Keratinocyte (primary cell): ENCODE measurements at regions not wholly inside any gene's neighbourhood (a gene's known extent, or its start where the extent isn't known, plus 50 kb on each side); places are given as distances from the start of the nearest gene placed in this dataset.

ENCODE experiments used
- DNase-seq: peaks from one replicate; pipeline ENCODE4 v3.0.0-alpha.2; 2011; ENCODE audit warnings: low read depth, missing footprints, low spot score
- FAIRE-seq: peaks from 2 replicates; lab custom pipeline; 2011; peaks lifted over from hg19 to GRCh38; lab: Jason Lieb, UNC
- H2AFZ ChIP-seq: 2 replicates; pipeline ENCODE4 v1.6.0; 2012; ENCODE audit warnings: low read length, control low read depth, inconsistent platforms; ENCODE audit not compliant: control insufficient read depth
- H3K27ac ChIP-seq: 2 replicates; pipeline ENCODE4 v1.5.1; 2011; ENCODE audit warnings: low read length; ENCODE audit not compliant: control insufficient read depth, insufficient read depth
- H3K27me3 ChIP-seq: 3 replicates; pipeline ENCODE4 v1.6.0; 2011; ENCODE audit warnings: low read length; ENCODE audit not compliant: control insufficient read depth, insufficient read depth; ENCODE audit errors: extremely low read depth
- H3K36me3 ChIP-seq, 2 experiments: 2 replicates in 1 of 2; 3 replicates in 1 of 2; pipeline ENCODE4 v1.5.1; 2011; ENCODE audit warnings: low read length in 2 of 2, mild to moderate bottlenecking in 1 of 2; ENCODE audit not compliant: control insufficient read depth in 2 of 2, insufficient read depth in 2 of 2; ENCODE audit errors: extremely low read depth in 1 of 2
- H3K4me1 ChIP-seq: 3 replicates; pipeline ENCODE4 v1.5.1; 2011; ENCODE audit warnings: low read length; ENCODE audit not compliant: control insufficient read depth, insufficient read depth; ENCODE audit errors: extremely low read depth
- H3K4me2 ChIP-seq: 3 replicates; pipeline ENCODE4 v1.6.0; 2011; ENCODE audit warnings: low read depth, low read length; ENCODE audit not compliant: control insufficient read depth, insufficient read depth; ENCODE audit errors: extremely low read depth
- H3K4me3 ChIP-seq, 3 experiments: fragments of 200-600 bp in 1 of 3; sonication (generic) in 1 of 3; 2 replicates in 2 of 3; 3 replicates in 1 of 3; pipeline ENCODE4 v1.5.1; 2011 to 2016; ENCODE audit warnings: low read length in 3 of 3, mild to moderate bottlenecking in 3 of 3, control low read depth in 2 of 3, inconsistent platforms in 1 of 3, low read depth in 1 of 3, mixed read lengths in 1 of 3, mixed run types in 1 of 3, moderate library complexity in 1 of 3; ENCODE audit not compliant: control insufficient read depth in 2 of 3, insufficient read depth in 2 of 3; ENCODE audit errors: extremely low read depth in 1 of 3
- H3K79me2 ChIP-seq: 2 replicates; pipeline ENCODE4 v1.6.0; 2012; ENCODE audit warnings: low read length; ENCODE audit not compliant: control insufficient read depth, insufficient read depth
- H3K9ac ChIP-seq: 3 replicates; pipeline ENCODE4 v1.6.0; 2011; ENCODE audit warnings: low read length; ENCODE audit not compliant: control insufficient read depth, insufficient read depth; ENCODE audit errors: extremely low read depth
- H3K9me1 ChIP-seq: 3 replicates; pipeline ENCODE4 v1.6.0; 2011; ENCODE audit warnings: low read length; ENCODE audit not compliant: control insufficient read depth, insufficient read depth; ENCODE audit errors: extremely low read depth
- H3K9me3 ChIP-seq: 2 replicates; pipeline ENCODE4 v1.5.1; 2012; ENCODE audit warnings: low read depth, low read length; ENCODE audit not compliant: control insufficient read depth
- H4K20me1 ChIP-seq: 3 replicates; pipeline ENCODE4 v1.6.0; 2011; ENCODE audit warnings: low read length; ENCODE audit not compliant: control insufficient read depth, insufficient read depth; ENCODE audit errors: extremely low read depth
- EZH2 ChIP-seq: IDR thresholded peaks from one replicate; pipeline ENCODE4 v1.6.1; 2012; ENCODE audit warnings: inconsistent platforms, mild to moderate bottlenecking, low read length, moderate library complexity
- dilution Hi-C: fragments of 300-500 bp; cut with MboI; formaldehyde crosslinking; loops from one replicate; pipeline ENCODE4 v1.7.0; 2020; ENCODE audit warnings: low sequenced_read_pairs; ENCODE audit not compliant: extremely low pct_ligation_motif_present
- TF ChIP-seq, protein P1 (sequence below), 3 experiments: IDR thresholded peaks in 1 of 3; conservative IDR thresholded peaks in 1 of 3; optimal IDR thresholded peaks in 1 of 3; 2 replicates in 2 of 3; 3 replicates in 1 of 3; pipeline versions ENCODE3 to v1.5.1; 2011; ENCODE audit warnings: low read length in 3 of 3, mild to moderate bottlenecking in 3 of 3, moderate library complexity in 2 of 3, control low read depth in 1 of 3, inconsistent platforms in 1 of 3; ENCODE audit not compliant: insufficient read depth in 2 of 3; ENCODE audit errors: extremely low read depth in 1 of 3

DNA sequence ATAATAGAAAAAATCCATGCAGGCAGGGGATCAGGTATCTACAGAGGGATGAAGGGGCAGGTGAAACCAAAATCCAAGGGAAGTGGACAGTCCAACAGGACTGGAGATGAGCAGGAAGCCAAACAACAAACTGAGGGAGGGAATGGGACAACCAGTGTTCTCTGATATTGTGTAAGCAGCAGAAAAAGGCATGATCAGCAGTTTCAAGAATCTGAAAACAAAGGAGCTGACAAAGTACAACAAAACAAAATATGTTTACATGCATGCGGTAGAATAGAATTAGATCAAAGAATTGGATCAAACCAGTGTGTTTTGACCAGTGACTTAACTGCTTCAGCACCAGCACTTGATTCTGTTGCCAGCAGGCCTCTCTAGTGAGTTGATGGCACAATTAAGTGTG lies 729.7 kb downstream of the RFPL4B start:
- no peaks in the 10 kb centered on the region for H3K9me3 ChIP-seq
- H3K4me1 ChIP-seq, result peaks cover 6% of the 10 kb centered on the region
- H3K27me3 ChIP-seq, result no peaks in the 10 kb centered on the region
- no peak overlapping the region for H3K4me2 ChIP-seq
- TF ChIP-seq, protein P1, sequence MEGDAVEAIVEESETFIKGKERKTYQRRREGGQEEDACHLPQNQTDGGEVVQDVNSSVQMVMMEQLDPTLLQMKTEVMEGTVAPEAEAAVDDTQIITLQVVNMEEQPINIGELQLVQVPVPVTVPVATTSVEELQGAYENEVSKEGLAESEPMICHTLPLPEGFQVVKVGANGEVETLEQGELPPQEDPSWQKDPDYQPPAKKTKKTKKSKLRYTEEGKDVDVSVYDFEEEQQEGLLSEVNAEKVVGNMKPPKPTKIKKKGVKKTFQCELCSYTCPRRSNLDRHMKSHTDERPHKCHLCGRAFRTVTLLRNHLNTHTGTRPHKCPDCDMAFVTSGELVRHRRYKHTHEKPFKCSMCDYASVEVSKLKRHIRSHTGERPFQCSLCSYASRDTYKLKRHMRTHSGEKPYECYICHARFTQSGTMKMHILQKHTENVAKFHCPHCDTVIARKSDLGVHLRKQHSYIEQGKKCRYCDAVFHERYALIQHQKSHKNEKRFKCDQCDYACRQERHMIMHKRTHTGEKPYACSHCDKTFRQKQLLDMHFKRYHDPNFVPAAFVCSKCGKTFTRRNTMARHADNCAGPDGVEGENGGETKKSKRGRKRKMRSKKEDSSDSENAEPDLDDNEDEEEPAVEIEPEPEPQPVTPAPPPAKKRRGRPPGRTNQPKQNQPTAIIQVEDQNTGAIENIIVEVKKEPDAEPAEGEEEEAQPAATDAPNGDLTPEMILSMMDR (optimal IDR thresholded peaks at IDR 0.05 in 1 of 3, IDR thresholded peaks at IDR 0.05 in 1 of 3, conservative IDR thresholded peaks at IDR 0.05 in 1 of 3; ENCODE audit: extremely low read depth in 1 of 3, insufficient read depth in 2 of 3, low read length in 3 of 3), result no peak
- no peak for TF ChIP-seq EZH2
- no peaks in the 10 kb centered on the region for H3K9me1 ChIP-seq
- no peaks in the 10 kb centered on the region for H3K79me2 ChIP-seq
- dilution Hi-C loops, result no loop called here
- no peaks in the 10 kb centered on the region for H4K20me1 ChIP-seq
- no peak overlapping the region for H3K27ac ChIP-seq
- FAIRE-seq, result no peak
- H3K9ac ChIP-seq, result no peak overlapping the region
- H3K36me3 ChIP-seq, result no peaks in the 10 kb centered on the region
- DNase-seq, result no peak
- no peak overlapping the region for H3K4me3 ChIP-seq
- H2AFZ ChIP-seq, result no peak overlapping the region

DNA sequence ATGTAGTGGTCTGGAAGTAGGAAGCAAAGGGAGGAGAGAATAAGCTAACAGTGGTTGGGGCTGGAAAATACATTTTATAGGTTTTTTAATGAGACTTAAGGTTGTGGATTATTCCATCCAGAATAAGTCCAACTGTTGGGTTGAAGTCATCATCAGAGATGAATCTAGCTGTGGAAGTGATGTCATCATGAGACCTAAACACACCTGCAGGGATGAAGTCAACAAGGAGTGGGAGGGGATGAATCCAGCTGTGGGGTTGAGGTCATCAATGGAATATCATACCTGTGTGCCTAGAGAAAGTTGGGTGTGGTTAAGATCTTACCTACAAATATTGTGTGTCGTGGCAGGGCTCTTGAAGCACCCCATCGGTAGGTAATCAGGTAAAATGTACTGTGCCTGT lies 730.7 kb downstream of the RFPL4B start:
- Histone ChIP-seq H3K9me3 (no peaks in the 10 kb centered on the region), H3K27ac (no peak overlapping the region), H3K79me2 (no peaks in the 10 kb centered on the region), H3K4me2 (no peak overlapping the region), H2AFZ (no peak overlapping the region), H3K36me3 (no peaks in the 10 kb centered on the region), H3K4me1 (peaks cover 6% of the 10 kb centered on the region), H3K9ac (no peak overlapping the region), H4K20me1 (no peaks in the 10 kb centered on the region), H3K9me1 (no peaks in the 10 kb centered on the region), H3K27me3 (no peaks in the 10 kb centered on the region), H3K4me3 (no peak overlapping the region)
- FAIRE-seq (no peak), DNase-seq (peak; percentile 7)
- no peak for TF ChIP-seq EZH2
- dilution Hi-C loops, result no loop called here

DNA sequence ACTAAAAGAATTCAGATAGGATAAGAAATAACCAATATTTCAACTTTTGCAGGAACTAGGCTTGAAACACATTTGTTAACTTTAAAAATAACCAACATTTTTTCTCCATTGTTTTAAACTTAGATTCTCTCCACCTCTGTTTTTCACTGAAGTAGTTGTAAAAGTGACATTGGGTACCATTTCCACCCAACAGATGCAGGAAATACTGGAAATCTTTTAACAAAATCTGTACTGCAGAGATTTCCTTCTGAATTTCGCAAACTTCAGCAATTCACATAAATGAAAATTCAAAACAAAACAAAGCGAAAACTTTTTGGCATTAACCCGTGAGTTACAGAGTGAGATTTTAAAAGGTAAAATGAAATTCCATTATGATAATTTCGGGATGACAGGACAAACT lies 731.7 kb downstream of the RFPL4B start:
- no peaks in the 10 kb centered on the region for H3K36me3 ChIP-seq
- no peaks in the 10 kb centered on the region for H3K79me2 ChIP-seq
- dilution Hi-C loops, result no loop called here
- no peaks in the 10 kb centered on the region for H3K27me3 ChIP-seq
- H3K9me3 ChIP-seq, result no peaks in the 10 kb centered on the region
- no peak for FAIRE-seq
- no peak overlapping the region for H3K27ac ChIP-seq
- no peak overlapping the region for H2AFZ ChIP-seq
- no peaks in the 10 kb centered on the region for H3K9me1 ChIP-seq
- no peak overlapping the region for H3K4me2 ChIP-seq
- H3K4me1 ChIP-seq, result peaks cover under 1% of the 10 kb centered on the region
- DNase-seq, result no peak
- H3K9ac ChIP-seq, result no peak overlapping the region
- no peaks in the 10 kb centered on the region for H4K20me1 ChIP-seq
- TF ChIP-seq EZH2, result no peak
- TF ChIP-seq, protein P1 (optimal IDR thresholded peaks at IDR 0.05 in 1 of 3, IDR thresholded peaks at IDR 0.05 in 1 of 3, conservative IDR thresholded peaks at IDR 0.05 in 1 of 3; ENCODE audit: extremely low read depth in 1 of 3, insufficient read depth in 2 of 3, low read length in 3 of 3), result no peak
- no peak overlapping the region for H3K4me3 ChIP-seq
